Breast epithelium (tissue), 4 donors: ENCODE measurements at regions not wholly inside any gene's neighbourhood (a gene's known extent, or its start where the extent isn't known, plus 50 kb on each side); places are given as distances from the start of the nearest gene placed in this dataset.

Experiments
- DNase-seq, 2 donors: peaks; one replicate each; pipeline ENCODE4 v3.0.0-alpha.2; 2019; ENCODE audit warnings: low spot score in 2 of 2
- H3K27ac ChIP-seq, 2 donors: fragments of 200-600 bp; sonication (generic) in 1 of 2; one replicate each; pipeline ENCODE4 v1.5.1; 2016 to 2019; ENCODE audit warnings: mild to moderate bottlenecking in 1 of 2
- H3K27me3 ChIP-seq, 2 donors: fragments of 200-600 bp; sonication (generic) in 1 of 2; one replicate each; pipeline versions ENCODE4 v1.5.1 to v1.6.0; 2017 to 2019; ENCODE audit warnings: control low read depth in 1 of 2, mild to moderate bottlenecking in 1 of 2
- H3K36me3 ChIP-seq: fragments of 200-600 bp; one replicate; pipeline ENCODE4 v1.5.1; 2019
- H3K4me1 ChIP-seq, 2 donors: fragments of 200-600 bp; sonication (generic); one replicate each; pipeline ENCODE4 v1.5.1; 2016 to 2019; ENCODE audit warnings: control low read depth in 1 of 2
- H3K4me3 ChIP-seq, 3 donors: fragments of 200-600 bp; sonication (generic); 1 replicate in 2 of 3; 2 replicates in 1 of 3; pipeline ENCODE4 v1.5.1; 2016 to 2019; ENCODE audit warnings: mild to moderate bottlenecking in 3 of 3, moderate library complexity in 2 of 3
- H3K9me3 ChIP-seq, 2 donors: fragments of 200-600 bp; sonication (generic) in 1 of 2; one replicate each; pipeline ENCODE4 v1.5.1; 2016 to 2019; ENCODE audit warnings: control low read depth in 1 of 2
- CTCF ChIP-seq, 3 donors: fragments of 450-650 bp; IDR thresholded peaks; one replicate each; pipeline ENCODE4 v1.5.1; 2016 to 2017; ENCODE audit warnings: antibody characterized with exemption in 3 of 3, mild to moderate bottlenecking in 3 of 3, moderate library complexity in 3 of 3
- POLR2A ChIP-seq: fragments of 450-650 bp; IDR thresholded peaks from one replicate; pipeline ENCODE4 v1.6.1; 2016; ENCODE audit warnings: antibody characterized with exemption, mild to moderate bottlenecking, moderate library complexity
- POLR2AphosphoS5 ChIP-seq, 3 donors: sonication (generic); formaldehyde crosslinking; IDR thresholded peaks; one replicate each; pipeline ENCODE4 v1.6.1; 2017; ENCODE audit warnings: antibody characterized with exemption in 3 of 3
- intact Hi-C: fragments of 100-400 bp; cut with DNase I; formaldehyde crosslinking; loops from one replicate; pipeline ENCODE4 v1.15.1; 2023; ENCODE audit warnings: low total_unique reads

- DNase-seq, result no peak
- TF ChIP-seq CTCF (IDR thresholded peaks at IDR 0.05), result no peak
- intact Hi-C loops, result no loop called here
- no peak overlapping the region for H3K4me3 ChIP-seq
- no peaks in the 10 kb centered on the region for H3K4me1 ChIP-seq
- no peaks in the 10 kb centered on the region for H3K36me3 ChIP-seq
- H3K9me3 ChIP-seq, result no peaks in the 10 kb centered on the region
- no peaks in the 10 kb centered on the region for H3K27me3 ChIP-seq
- H3K27ac ChIP-seq, result no peak overlapping the region
These were observed 115.1 kb upstream of the PCDH18 start for GRCh38 chr4:137647375-137647774.

GRCh38 chr4:137644201-137644600, 111.9 kb upstream of the PCDH18 start:
- Histone ChIP-seq H3K27ac (no peak overlapping the region), H3K27me3 (no peaks in the 10 kb centered on the region)
- intact Hi-C loops, result no loop called here

GRCh38 chr4:137641544-137641943, 109.2 kb upstream of the PCDH18 start:
- TF ChIP-seq CTCF (IDR thresholded peaks at IDR 0.05) (no peak), POLR2A (no peak), POLR2AphosphoS5 (IDR thresholded peaks at IDR 0.05) (no peak)
- intact Hi-C loops, result no loop called here
- no peak for DNase-seq
- Histone ChIP-seq H3K27me3 (no peaks in the 10 kb centered on the region), H3K4me1 (no peaks in the 10 kb centered on the region), H3K9me3 (no peaks in the 10 kb centered on the region), H3K27ac (no peak overlapping the region), H3K4me3 (no peak overlapping the region), H3K36me3 (no peaks in the 10 kb centered on the region)

More at GRCh38 chr4:137644201-137644600, 111.9 kb upstream of the PCDH18 start:
- no peak overlapping the region for H3K4me3 ChIP-seq
- no peaks in the 10 kb centered on the region for H3K9me3 ChIP-seq
- H3K36me3 ChIP-seq, result no peaks in the 10 kb centered on the region
- no peaks in the 10 kb centered on the region for H3K4me1 ChIP-seq
- TF ChIP-seq POLR2A, result no peak
- no peak for TF ChIP-seq CTCF (IDR thresholded peaks at IDR 0.05)
- TF ChIP-seq POLR2AphosphoS5 (IDR thresholded peaks at IDR 0.05), result no peak
- no peak for DNase-seq

GRCh38 chr4:137640838-137641158, 108.5 kb upstream of the PCDH18 start:
- no peak overlapping the region for H3K4me3 ChIP-seq
- no peaks in the 10 kb centered on the region for H3K36me3 ChIP-seq
- intact Hi-C loops, result no loop called here
- H3K9me3 ChIP-seq, result no peaks in the 10 kb centered on the region
- H3K27me3 ChIP-seq, result no peaks in the 10 kb centered on the region
- no peaks in the 10 kb centered on the region for H3K4me1 ChIP-seq
- DNase-seq, result no peak
- H3K27ac ChIP-seq, result no peak overlapping the region
- TF ChIP-seq POLR2A, result no peak
- TF ChIP-seq POLR2AphosphoS5 (IDR thresholded peaks at IDR 0.05), result no peak
- no peak for TF ChIP-seq CTCF (IDR thresholded peaks at IDR 0.05)

- Histone ChIP-seq H3K4me3 (no peak overlapping the region), H3K4me1 (no peaks in the 10 kb centered on the region), H3K36me3 (no peaks in the 10 kb centered on the region), H3K27me3 (no peaks in the 10 kb centered on the region), H3K27ac (no peak overlapping the region), H3K9me3 (no peaks in the 10 kb centered on the region)
- intact Hi-C loops, result no loop called here
- TF ChIP-seq POLR2A, result no peak
- TF ChIP-seq CTCF (IDR thresholded peaks at IDR 0.05), result no peak
- no peak for TF ChIP-seq POLR2AphosphoS5 (IDR thresholded peaks at IDR 0.05)
- DNase-seq, result no peak
These were observed 108.0 kb upstream of the PCDH18 start for GRCh38 chr4:137640156-137640837.
